ENCODE measurements at regions not wholly inside any gene's neighbourhood (a gene's known extent, or its start where the extent isn't known, plus 50 kb on each side); places are given as distances from the start of the nearest gene placed in this dataset.
A peak's percentile ranks its signal among the peaks of the same experiment; 100 is the strongest.

DNA sequence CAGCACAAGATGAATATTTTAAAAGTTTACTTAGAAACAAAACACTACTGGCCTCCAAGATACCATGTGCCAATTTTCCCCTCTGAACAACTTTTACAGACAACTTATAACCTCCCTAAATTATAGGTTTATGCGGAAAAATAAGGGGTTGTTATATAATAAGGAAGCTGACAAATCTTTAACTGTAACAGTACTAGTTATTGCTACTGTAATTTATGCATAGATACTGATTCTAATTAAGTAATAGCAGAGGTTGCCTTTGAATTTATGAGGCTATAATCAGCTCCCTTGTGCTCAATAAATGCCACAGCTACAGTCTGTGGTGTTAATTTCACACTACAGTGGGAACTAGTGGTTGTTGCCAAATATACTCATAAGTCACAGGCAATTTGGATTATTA is 291.3 kb upstream of the PCSK5 start:
- ATAC-seq (replicated peaks in 6 of 8), result no peak
- Histone ChIP-seq H3K27ac (no peak overlapping the region), H3K4me3 (no peak overlapping the region), H3K4me1 (replicated peaks in 1 of 2) (no peaks in the 10 kb centered on the region)
- 9 to 100% (median 56%) methylated on average over 1 of the region's 1 CpG; no CpG with 5 or more reads in 3 of the 10 experiments for WGBS, 10 experiments
- in situ Hi-C loops (cut with MboI; ENCODE audit: low pct_unique_long_range_greater_than_20kb in 2 of 9, low sequenced_read_pairs in 9 of 9, unreplicated experiment in 9 of 9), result loop anchor here in 1 of 9 experiments (25.0 kb wide), 1 partner anchor 113 kb away; no protein-coding TSS in a partner anchor

DNA sequence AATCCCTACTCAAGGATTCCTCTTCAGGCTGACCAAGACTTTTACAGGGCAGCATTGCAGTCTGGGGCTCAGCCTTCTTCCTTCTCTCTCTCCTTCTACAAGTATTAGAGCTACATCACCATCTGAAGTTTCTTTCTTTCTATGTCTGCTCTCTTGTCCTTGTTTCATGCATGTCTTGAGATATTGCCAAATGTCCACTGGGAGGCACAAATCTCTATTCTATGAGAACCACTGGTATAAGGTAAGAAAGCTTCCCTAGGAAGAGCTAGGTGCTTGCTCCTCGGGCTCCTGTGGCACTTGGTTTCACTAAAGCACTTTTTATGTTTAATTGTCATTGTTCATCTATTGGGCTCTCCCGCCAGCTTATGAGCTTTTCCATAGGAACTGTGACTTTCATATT is 289.2 kb upstream of the PCSK5 start:
- Histone ChIP-seq H3K4me1 (replicated peaks in 1 of 2) (no peaks in the 10 kb centered on the region), H3K27ac (no peak overlapping the region), H3K4me3 (no peak overlapping the region)
- ATAC-seq (replicated peaks in 6 of 8), result peak in 1 of 8 experiments; percentile 80
- in situ Hi-C loops (cut with MboI; ENCODE audit: low pct_unique_long_range_greater_than_20kb in 2 of 9, low sequenced_read_pairs in 9 of 9, unreplicated experiment in 9 of 9), result loop anchor here in 2 of 9 experiments (25.0 kb wide), 1 partner anchor 261 kb away; no protein-coding TSS in a partner anchor
- 0 to 100% (median 79%) methylated on average over 1 to 2 of the region's 2 CpGs; no CpG with 5 or more reads in 2 of the 10 experiments for WGBS, 10 experiments

DNA sequence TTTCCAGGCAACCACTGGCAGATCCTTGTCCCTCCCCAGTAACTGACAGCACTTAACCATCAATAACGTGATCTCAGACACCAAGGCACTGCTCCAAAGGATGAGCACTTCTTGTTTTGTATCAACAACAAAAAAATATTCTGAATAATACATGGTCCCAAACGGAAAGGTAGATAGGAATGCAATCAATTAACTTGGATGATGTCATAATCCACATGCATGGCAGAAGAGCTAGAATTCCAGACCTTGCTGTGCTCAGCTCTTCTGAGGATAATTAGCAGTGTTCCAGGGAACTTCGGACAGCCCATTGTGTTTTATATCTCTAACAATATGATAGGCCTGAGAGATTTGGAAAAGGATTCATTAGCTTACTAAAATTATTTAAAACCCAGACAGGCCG is 288.4 kb upstream of the PCSK5 start:
- in situ Hi-C loops (cut with MboI; ENCODE audit: low pct_unique_long_range_greater_than_20kb in 2 of 9, low sequenced_read_pairs in 9 of 9, unreplicated experiment in 9 of 9), result loop anchor here in 2 of 9 experiments (25.0 kb wide), 1 partner anchor 260 kb away; no protein-coding TSS in a partner anchor
- no peak overlapping the region for H3K4me3 ChIP-seq
- WGBS, 10 experiments, result 0 to 100% (median 75%) methylated on average over 1 to 4 of the region's 4 CpGs; no CpG with 5 or more reads in 1 of the 10 experiments
- ATAC-seq (replicated peaks in 6 of 8), result no peak
- no peak overlapping the region for H3K27ac ChIP-seq
- no peaks in the 10 kb centered on the region for H3K4me1 ChIP-seq (replicated peaks in 1 of 2)

DNA sequence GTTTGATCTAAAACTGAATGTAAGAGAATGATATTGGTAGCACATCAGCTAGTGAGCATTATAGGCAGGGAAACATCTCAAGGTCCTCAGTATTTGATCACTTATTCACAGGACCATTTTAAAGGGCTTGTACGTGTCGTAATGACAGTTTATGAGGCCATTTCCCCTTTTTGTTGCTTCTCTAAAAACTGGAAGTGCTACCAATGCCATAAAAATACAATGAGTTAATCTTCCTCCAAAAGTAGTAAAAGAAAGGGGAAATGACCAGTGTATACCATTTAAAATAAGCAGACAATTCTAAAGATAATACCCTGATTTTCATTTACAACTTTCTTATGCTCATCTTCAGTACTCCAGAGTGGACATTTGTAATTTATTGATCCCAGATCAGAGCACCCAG is 285.8 kb upstream of the PCSK5 start:
- Histone ChIP-seq H3K27ac (no peak overlapping the region), H3K4me3 (no peak overlapping the region), H3K4me1 (replicated peaks in 1 of 2) (no peaks in the 10 kb centered on the region)
- 34 to 100% (median 91%) methylated on average over 1 to 2 of the region's 2 CpGs; no CpG with 5 or more reads in 5 of the 10 experiments for WGBS, 10 experiments
- no peak for ATAC-seq (replicated peaks in 6 of 8)
- in situ Hi-C loops (cut with MboI; ENCODE audit: low pct_unique_long_range_greater_than_20kb in 2 of 9, low sequenced_read_pairs in 9 of 9, unreplicated experiment in 9 of 9), result loop anchor here in 2 of 9 experiments (25.0 kb wide), 1 partner anchor 258 kb away; no protein-coding TSS in a partner anchor

DNA sequence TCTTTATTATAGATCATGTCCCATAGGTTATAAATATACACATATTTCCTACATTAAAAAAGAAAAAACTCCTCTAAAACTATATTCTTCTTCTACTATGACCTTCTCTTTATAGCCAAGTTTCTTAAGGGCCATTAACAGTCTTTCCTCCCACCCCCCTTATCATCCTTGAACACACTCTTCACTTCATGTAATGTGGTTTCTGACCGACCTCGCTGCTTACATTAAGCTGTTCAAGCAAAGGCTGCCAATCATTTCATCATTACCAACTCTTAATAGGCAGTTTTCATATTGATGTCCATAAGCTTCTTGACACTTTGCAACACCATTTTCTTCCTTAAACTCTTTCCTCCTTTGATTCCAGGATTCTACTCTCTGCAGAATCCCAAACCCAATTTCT is 283.0 kb upstream of the PCSK5 start:
- in situ Hi-C loops (cut with MboI; ENCODE audit: low pct_unique_long_range_greater_than_20kb in 2 of 9, low sequenced_read_pairs in 9 of 9, unreplicated experiment in 9 of 9), result loop anchor here in 2 of 9 experiments (25.0 kb wide), 1 partner anchor 255 kb away; no protein-coding TSS in a partner anchor
- ATAC-seq (replicated peaks in 6 of 8), result no peak
- Histone ChIP-seq H3K4me3 (no peak overlapping the region), H3K27ac (no peak overlapping the region), H3K4me1 (replicated peaks in 1 of 2) (no peaks in the 10 kb centered on the region)
- WGBS, 10 experiments, result 48 to 100% (median 76%) methylated on average over 1 to 2 of the region's 2 CpGs

DNA sequence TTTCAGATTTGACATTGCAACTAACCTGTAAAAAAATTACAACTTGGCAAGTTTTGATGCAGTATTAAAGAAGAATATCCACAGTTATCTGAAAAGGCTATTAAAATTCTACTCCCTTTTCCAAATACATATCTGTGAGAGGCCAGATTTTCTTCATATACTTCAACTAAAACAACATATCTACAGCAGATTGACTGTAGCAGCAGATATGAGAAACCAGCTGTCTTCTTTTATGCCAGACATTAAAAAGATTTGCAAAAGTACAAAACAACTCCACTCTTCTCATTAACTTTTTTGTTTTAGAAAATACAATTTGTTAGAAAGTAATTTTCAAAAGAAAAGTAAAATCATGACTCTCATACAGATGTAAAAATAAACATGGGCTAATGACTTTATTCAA is 281.1 kb upstream of the PCSK5 start:
- in situ Hi-C loops (cut with MboI; ENCODE audit: low pct_unique_long_range_greater_than_20kb in 2 of 9, low sequenced_read_pairs in 9 of 9, unreplicated experiment in 9 of 9), result loop anchor here in 2 of 9 experiments (25.0 kb wide), 1 partner anchor 253 kb away; no protein-coding TSS in a partner anchor
- Histone ChIP-seq H3K27ac (no peak overlapping the region), H3K4me1 (replicated peaks in 1 of 2) (no peaks in the 10 kb centered on the region), H3K4me3 (no peak overlapping the region)
- ATAC-seq (replicated peaks in 6 of 8), result no peak

DNA sequence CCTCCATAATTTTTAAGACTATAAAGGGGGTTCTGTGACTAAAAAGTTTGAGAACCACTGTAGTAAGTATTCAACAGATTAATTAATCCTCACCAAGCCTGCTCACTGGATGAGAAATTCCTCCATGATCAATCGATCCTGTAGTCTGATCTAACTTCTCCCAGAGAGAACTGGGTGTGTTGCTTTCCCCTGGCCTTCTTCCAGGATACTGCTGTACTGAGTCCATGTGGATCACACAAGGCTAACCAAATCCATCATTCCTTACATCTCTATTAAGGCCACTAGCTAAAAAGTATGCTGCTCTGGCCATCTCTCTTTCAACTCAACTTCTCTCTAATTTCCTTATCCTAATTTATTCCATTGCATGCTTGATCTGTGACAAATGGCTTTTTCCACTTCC is 280.2 kb upstream of the PCSK5 start:
- peak in 2 of 8 experiments; percentile 78 to 88 for ATAC-seq (replicated peaks in 6 of 8)
- no peak overlapping the region for H3K27ac ChIP-seq
- H3K4me1 ChIP-seq (replicated peaks in 1 of 2), result no peaks in the 10 kb centered on the region
- WGBS, 10 experiments, result 0 to 100% (median 86%) methylated on average over 1 of the region's 1 CpG; no CpG with 5 or more reads in 5 of the 10 experiments
- in situ Hi-C loops (cut with MboI; ENCODE audit: low pct_unique_long_range_greater_than_20kb in 2 of 9, low sequenced_read_pairs in 9 of 9, unreplicated experiment in 9 of 9), result loop anchor here in 2 of 9 experiments (25.0 kb wide), 1 partner anchor 252 kb away; no protein-coding TSS in a partner anchor
- no peak overlapping the region for H3K4me3 ChIP-seq

DNA sequence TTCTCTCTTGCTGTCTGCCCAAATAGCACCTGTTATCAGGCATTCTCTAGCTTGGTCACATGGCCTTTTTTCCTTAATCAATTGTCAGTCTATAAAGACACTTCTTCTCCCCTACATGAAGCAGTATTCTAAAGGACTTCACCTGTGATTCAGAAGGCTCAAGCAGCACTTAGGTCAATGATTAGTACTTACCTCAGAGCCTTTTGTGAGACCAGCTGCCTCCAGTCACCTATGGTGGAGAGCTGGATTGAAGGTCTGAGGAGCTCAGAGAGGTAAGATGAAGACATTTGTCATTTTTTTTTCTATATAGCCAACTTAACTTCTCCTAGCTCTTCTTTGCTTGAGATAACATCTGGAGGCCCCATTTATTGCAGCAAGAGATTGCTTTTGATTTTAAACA is 278.3 kb upstream of the PCSK5 start:
- ATAC-seq (replicated peaks in 6 of 8), result no peak
- no peak overlapping the region for H3K4me3 ChIP-seq
- no peaks in the 10 kb centered on the region for H3K4me1 ChIP-seq (replicated peaks in 1 of 2)
- H3K27ac ChIP-seq, result no peak overlapping the region
- in situ Hi-C loops (cut with MboI; ENCODE audit: low pct_unique_long_range_greater_than_20kb in 2 of 9, low sequenced_read_pairs in 9 of 9, unreplicated experiment in 9 of 9), result loop anchor here in 2 of 9 experiments (25.0 kb wide), 1 partner anchor 250 kb away; no protein-coding TSS in a partner anchor

DNA sequence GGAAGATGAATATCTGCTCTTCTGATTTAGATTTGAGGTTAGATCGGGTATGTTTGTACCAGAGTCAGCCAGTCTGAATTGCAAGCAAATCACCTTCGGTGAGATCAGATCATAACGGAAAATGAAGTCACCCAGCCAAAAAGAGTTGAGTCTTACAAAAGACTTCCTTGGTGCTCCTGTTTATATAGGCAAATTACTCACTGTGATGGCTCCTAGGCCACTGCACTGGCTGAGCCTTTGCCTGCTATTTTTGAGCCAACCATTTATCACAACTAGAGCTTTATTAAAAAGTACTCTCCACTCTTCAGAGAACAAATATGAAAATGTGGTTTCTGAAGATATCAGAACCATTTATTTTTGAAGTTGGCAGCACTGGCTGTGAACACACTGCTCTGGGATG is 277.7 kb upstream of the PCSK5 start:
- H3K4me1 ChIP-seq (replicated peaks in 1 of 2), result no peaks in the 10 kb centered on the region
- H3K27ac ChIP-seq, result no peak overlapping the region
- 13 to 79% (median 67%) methylated on average over 2 to 3 of the region's 3 CpGs; no CpG with 5 or more reads in 5 of the 10 experiments for WGBS, 10 experiments
- in situ Hi-C loops (cut with MboI; ENCODE audit: low pct_unique_long_range_greater_than_20kb in 2 of 9, low sequenced_read_pairs in 9 of 9, unreplicated experiment in 9 of 9), result loop anchor here in 2 of 9 experiments (25.0 kb wide), 1 partner anchor 250 kb away; no protein-coding TSS in a partner anchor
- no peak overlapping the region for H3K4me3 ChIP-seq
- peak in 1 of 8 experiments; percentile 45 for ATAC-seq (replicated peaks in 6 of 8)

DNA sequence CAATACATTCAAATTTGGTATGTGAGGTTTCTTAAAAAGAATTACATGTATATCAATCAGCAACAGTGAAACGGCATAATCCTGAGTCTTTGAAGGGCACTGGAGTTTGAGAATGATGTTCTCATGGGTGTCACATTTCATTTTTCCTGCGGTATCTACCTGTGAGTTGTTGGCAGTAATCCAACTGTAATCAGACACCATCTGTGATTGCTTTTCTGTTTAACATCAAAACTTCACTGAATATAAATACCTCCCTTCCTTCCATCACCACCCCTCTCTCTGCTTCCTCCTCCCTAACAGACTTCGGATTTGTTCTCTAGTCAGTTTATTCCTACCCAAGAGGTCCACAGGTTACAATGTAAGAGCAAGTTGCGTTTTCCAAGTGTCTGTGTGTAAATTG is 275.2 kb upstream of the PCSK5 start:
- Histone ChIP-seq H3K4me1 (replicated peaks in 1 of 2) (no peaks in the 10 kb centered on the region), H3K4me3 (no peak overlapping the region), H3K27ac (no peak overlapping the region)
- WGBS, 10 experiments, result 0 to 83% (median 36%) methylated on average over 1 to 4 of the region's 4 CpGs; no CpG with 5 or more reads in 2 of the 10 experiments
- ATAC-seq (replicated peaks in 6 of 8), result peak in 1 of 8 experiments; percentile 38
- in situ Hi-C loops (cut with MboI; ENCODE audit: low pct_unique_long_range_greater_than_20kb in 2 of 9, low sequenced_read_pairs in 9 of 9, unreplicated experiment in 9 of 9), result loop anchor here in 2 of 9 experiments (25.0 kb wide), 1 partner anchor 247 kb away; no protein-coding TSS in a partner anchor

DNA sequence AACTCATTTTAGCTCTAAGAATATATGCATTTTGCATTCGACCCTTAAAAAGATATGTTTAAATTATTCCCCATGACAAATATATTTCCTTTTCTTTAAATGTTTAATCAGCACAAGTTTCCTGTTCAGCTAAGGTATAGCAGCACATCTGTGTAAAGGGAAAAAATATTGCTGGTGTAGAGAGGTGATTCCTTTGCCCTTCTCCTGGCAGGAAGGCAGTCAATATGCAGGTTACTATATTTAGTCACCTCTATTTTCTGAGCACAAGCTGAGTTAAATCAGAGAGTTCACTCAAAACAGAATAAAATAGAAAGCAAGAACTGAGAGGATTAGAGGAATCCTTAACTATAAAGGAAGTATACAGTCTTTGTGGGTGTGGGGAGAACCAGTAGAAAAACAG is 274.4 kb upstream of the PCSK5 start:
- Histone ChIP-seq H3K4me1 (replicated peaks in 1 of 2) (no peaks in the 10 kb centered on the region), H3K4me3 (no peak overlapping the region), H3K27ac (no peak overlapping the region)
- no peak for ATAC-seq (replicated peaks in 6 of 8)
- in situ Hi-C loops (cut with MboI; ENCODE audit: low pct_unique_long_range_greater_than_20kb in 2 of 9, low sequenced_read_pairs in 9 of 9, unreplicated experiment in 9 of 9), result loop anchor here in 2 of 9 experiments (25.0 kb wide), 1 partner anchor 246 kb away; no protein-coding TSS in a partner anchor
- 0 to 80% (median 7%) methylated on average over 1 of the region's 1 CpG; no CpG with 5 or more reads in 4 of the 10 experiments for WGBS, 10 experiments

DNA sequence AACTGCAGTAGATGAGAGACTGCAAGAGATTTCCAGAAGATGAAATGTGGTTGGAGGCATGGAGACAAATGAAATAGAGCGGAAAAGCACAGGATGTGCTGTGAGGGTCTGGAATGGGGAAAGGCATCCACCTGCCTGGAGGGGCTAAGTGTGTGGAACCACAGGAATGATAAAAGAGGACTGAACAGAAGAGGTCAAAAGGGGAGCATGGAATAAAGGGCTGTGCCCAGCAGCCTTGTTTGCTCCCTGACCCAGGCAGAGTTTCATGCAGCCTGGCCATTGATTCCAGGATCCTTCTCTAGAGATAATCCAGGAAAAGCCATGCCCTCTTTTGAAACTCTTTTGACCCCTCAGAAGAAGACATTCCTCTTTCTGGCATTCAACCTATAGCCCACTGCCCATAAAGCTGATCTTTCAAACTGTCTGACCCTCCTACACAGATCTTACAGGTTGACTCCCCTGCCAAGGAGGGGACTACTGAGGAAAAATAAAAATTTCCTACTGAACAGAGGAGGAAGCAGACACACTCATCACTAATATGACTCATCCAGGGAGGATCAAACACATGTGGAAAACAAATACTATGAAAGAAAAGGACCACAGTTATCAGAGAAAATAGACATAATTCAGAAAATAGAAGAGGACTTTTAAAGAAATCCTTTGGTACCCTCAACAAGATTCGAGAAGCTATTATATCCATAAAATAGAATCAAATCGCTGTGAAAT is 273.5 kb upstream of the PCSK5 start:
- in situ Hi-C loops (cut with MboI; ENCODE audit: low pct_unique_long_range_greater_than_20kb in 2 of 9, low sequenced_read_pairs in 9 of 9, unreplicated experiment in 9 of 9), result loop anchor here in 2 of 9 experiments (25.0 kb wide), 1 partner anchor 245 kb away; no protein-coding TSS in a partner anchor
- peak in 2 of 8 experiments; percentile 49 to 58 for ATAC-seq (replicated peaks in 6 of 8)
- no peak overlapping the region for H3K27ac ChIP-seq

DNA sequence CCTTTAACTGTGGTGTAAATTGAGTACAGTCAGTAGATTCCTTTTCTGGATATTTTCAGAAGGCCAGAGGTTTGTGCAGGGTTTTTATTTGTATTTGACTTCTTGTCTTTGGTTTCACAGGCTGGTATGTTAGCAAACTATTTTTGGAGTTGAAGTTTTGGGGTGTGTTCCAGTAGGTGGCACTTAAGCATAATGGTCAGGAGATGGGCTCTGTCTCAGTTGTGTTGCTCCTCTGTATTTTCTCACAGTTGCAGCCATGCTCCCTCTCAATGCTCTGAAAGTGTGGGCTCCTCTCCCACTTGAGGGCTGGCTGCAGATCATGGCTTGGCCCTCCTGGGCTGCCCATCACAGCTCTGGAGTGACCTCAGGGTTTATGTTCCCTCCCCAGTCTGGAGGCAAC is 267.0 kb upstream of the PCSK5 start:
- no peak overlapping the region for H3K4me3 ChIP-seq
- ATAC-seq (replicated peaks in 6 of 8), result no peak
- H3K4me1 ChIP-seq (replicated peaks in 1 of 2), result no peaks in the 10 kb centered on the region
- H3K27ac ChIP-seq, result no peak overlapping the region
- in situ Hi-C loops (cut with MboI; ENCODE audit: low pct_unique_long_range_greater_than_20kb in 2 of 9, low sequenced_read_pairs in 9 of 9, unreplicated experiment in 9 of 9), result loop anchor here in 2 of 9 experiments (25.0 kb wide), 1 partner anchor 239 kb away; no protein-coding TSS in a partner anchor

More for the DNA sequence above, 273.5 kb upstream of the PCSK5 start:
- Histone ChIP-seq H3K4me3 (no peak overlapping the region), H3K4me1 (replicated peaks in 1 of 2) (no peaks in the 10 kb centered on the region)
- 18 to 98% (median 88%) methylated on average over 1 to 3 of the region's 3 CpGs for WGBS, 10 experiments
